ENCODE measurements at regions not wholly inside any gene's neighbourhood (a gene's known extent, or its start where the extent isn't known, plus 50 kb on each side); places are given as distances from the start of the nearest gene placed in this dataset.

GRCh38 chr3:83515123-83515522, 1443.7 kb upstream of the CADM2 start:
- ATAC-seq, result no peak
- Histone ChIP-seq H3K27ac (ENCODE audit: low read depth, low read length) (no peak overlapping the region), H3K4me3 (replicated peaks in 1 of 2; ENCODE audit: low read depth in 1 of 2, low read length in 2 of 2) (no peak overlapping the region), H3K4me1 (ENCODE audit: control insufficient read depth in 1 of 2, insufficient read depth in 2 of 2, low read length in 2 of 2) (no peaks in the 10 kb centered on the region), H3K9ac (ENCODE audit: low read length) (no peak overlapping the region), H2AFZ (ENCODE audit: low read depth, low read length, poor library complexity, severe bottlenecking) (no peak overlapping the region), H3K9me2 (ENCODE audit: insufficient read depth) (no peaks in the 10 kb centered on the region), H3K9me3 (ENCODE audit: control insufficient read depth in 1 of 2, insufficient read depth in 1 of 2, low read depth in 1 of 2, low read length in 2 of 2) (peaks cover 3 to 4% of the 10 kb centered on the region in 2 experiments; a peak in 2 of 4 replicates), H4K20me1 (ENCODE audit: insufficient read depth) (no peaks in the 10 kb centered on the region), H3K36me3 (ENCODE audit: control insufficient read depth in 1 of 2, insufficient read depth in 2 of 2, low read length in 2 of 2) (no peaks in the 10 kb centered on the region), H3K79me2 (ENCODE audit: insufficient read depth, low read length) (no peaks in the 10 kb centered on the region), H3K4me2 (ENCODE audit: low read length) (no peak overlapping the region), H3K27me3 (ENCODE audit: insufficient read depth, low read length) (no peaks in the 10 kb centered on the region)
- ChIA-PET CTCF (no interaction called here), POLR2A (no interaction called here), RAD21 (ENCODE audit: low non-redundant PET in 1 of 2, low total read pairs in 2 of 2, uncharacterized antibody in 2 of 2, unreplicated experiment in 2 of 2) (no interaction called here)
- no TSS peak for BruUV-seq (replicated peaks)
- TF ChIP-seq RAD21 (IDR thresholded peaks at IDR 0.05; ENCODE audit: low read depth) (no peak), EZH2 (IDR thresholded peaks at IDR 0.05) (no peak), CBX3 (IDR thresholded peaks at IDR 0.05; ENCODE audit: low read depth) (no peak), ZNF274 (IDR thresholded peaks at IDR 0.05; ENCODE audit: low read depth, low read length) (no peak), TCF7L2 (IDR thresholded peaks at IDR 0.05; ENCODE audit: borderline replicate concordance, extremely low read depth, insufficient read depth, insufficient read length) (no peak), ZFX (IDR thresholded peaks at IDR 0.05) (no peak), YY1 (IDR thresholded peaks at IDR 0.05; ENCODE audit: extremely low read depth, insufficient replicate concordance, low read depth, low read length) (no peak), POLR2AphosphoS5 (IDR thresholded peaks at IDR 0.05; ENCODE audit: low read depth, low read length) (no peak), REST (IDR thresholded peaks at IDR 0.05; ENCODE audit: low read depth) (no peak), SIN3A (IDR thresholded peaks at IDR 0.05; ENCODE audit: low read depth) (no peak), SRF (IDR thresholded peaks at IDR 0.05; ENCODE audit: low read depth) (no peak), ZBTB33 (IDR thresholded peaks at IDR 0.05; ENCODE audit: extremely low read depth, insufficient replicate concordance, low read length) (no peak), MAX (IDR thresholded peaks at IDR 0.05) (no peak)
- intact Hi-C loops (cut with micrococcal nuclease), result no loop called here
- DNase-seq (ENCODE audit: low read depth, low spot score), result no peak
